Endothelial cell of umbilical vein (primary cell): ENCODE measurements at regions not wholly inside any gene's neighbourhood (a gene's known extent, or its start where the extent isn't known, plus 50 kb on each side); places are given as distances from the start of the nearest gene placed in this dataset.

Source experiments
- BruUV-seq: library from RNA; stranded (reverse); fragments of 400-500 nt; replicated peaks from 2 replicates; lab custom pipeline; 2021; lab: Mats Ljungman, UMichigan
- CTCF ChIA-PET: fragments of 300-600, 350-600 bp; sonication (Branson Sonifier 250); formaldehyde crosslinking; loops from one replicate; lab custom pipeline; 2021; ENCODE audit warnings: antibody characterized with exemption, inconsistent platforms; lab: Charles Lee
- POLR2A ChIA-PET: fragments of 300-600, 350-600 bp; sonication (Branson Sonifier 250); formaldehyde crosslinking; loops from one replicate; lab custom pipeline; 2021; ENCODE audit warnings: antibody characterized with exemption, inconsistent platforms; lab: Charles Lee
- DNase-seq: peaks from one replicate; pipeline ENCODE4 v3.0.0-alpha.2; 2011; ENCODE audit warnings: low read depth, low spot score
- FAIRE-seq: peaks from 2 replicates; lab custom pipeline; 2011; peaks lifted over from hg19 to GRCh38; lab: Jason Lieb, UNC
- H2AFZ ChIP-seq: 2 replicates; pipeline ENCODE4 v1.6.0; 2012; ENCODE audit warnings: low read depth, low read length, control low read depth, inconsistent platforms
- H3K27ac ChIP-seq: 2 replicates; pipeline ENCODE4 v1.5.1; 2011; ENCODE audit warnings: low read depth, mild to moderate bottlenecking, control low read depth, low read length, moderate library complexity; ENCODE audit not compliant: insufficient read depth
- H3K27me3 ChIP-seq, 2 experiments: 2 replicates each; pipeline versions ENCODE4 v1.6.0 to v1.6.1; 2011; ENCODE audit warnings: low read length in 2 of 2, mixed read lengths in 1 of 2; ENCODE audit not compliant: control insufficient read depth in 2 of 2, insufficient read depth in 2 of 2
- H3K36me3 ChIP-seq, 2 experiments: 2 replicates in 1 of 2; 3 replicates in 1 of 2; pipeline ENCODE4 v1.5.1; 2011; ENCODE audit warnings: low read length in 2 of 2, mild to moderate bottlenecking in 1 of 2, moderate library complexity in 1 of 2; ENCODE audit not compliant: control insufficient read depth in 2 of 2, insufficient read depth in 2 of 2; ENCODE audit errors: extremely low read depth in 1 of 2
- H3K4me1 ChIP-seq: 3 replicates; pipeline ENCODE4 v1.5.1; 2011; ENCODE audit warnings: mild to moderate bottlenecking, low read length; ENCODE audit not compliant: control insufficient read depth, insufficient read depth; ENCODE audit errors: extremely low read depth
- H3K4me2 ChIP-seq: 2 replicates; pipeline ENCODE4 v1.6.1; 2011; ENCODE audit warnings: low read length, control low read depth, mixed read lengths; ENCODE audit not compliant: insufficient read depth
- H3K4me3 ChIP-seq, 3 experiments: fragments of 200-600 bp in 1 of 3; sonication (generic), shearing (Covaris generic) in 1 of 3; replicated peaks in 1 of 3; 2 replicates each; pipeline ENCODE4 v1.5.1; 2011 to 2016; ENCODE audit warnings: control low read depth in 3 of 3, low read length in 3 of 3, mild to moderate bottlenecking in 2 of 3, inconsistent platforms in 1 of 3, low read depth in 1 of 3, moderate library complexity in 1 of 3; ENCODE audit not compliant: insufficient read depth in 1 of 3
- H3K79me2 ChIP-seq: 2 replicates; pipeline ENCODE4 v1.6.0; 2012; ENCODE audit warnings: low read length, inconsistent platforms; ENCODE audit not compliant: control insufficient read depth, insufficient read depth
- H3K9ac ChIP-seq: replicated peaks from 2 replicates; pipeline ENCODE3; 2011; ENCODE audit warnings: low read length, control low read depth; ENCODE audit not compliant: insufficient read depth; ENCODE audit errors: extremely low read depth
- H3K9me1 ChIP-seq: replicated peaks from 3 replicates; pipeline ENCODE4 v1.6.0; 2011; ENCODE audit warnings: mild to moderate bottlenecking, low read length; ENCODE audit not compliant: control insufficient read depth, insufficient read depth; ENCODE audit errors: extremely low read depth
- H3K9me3 ChIP-seq: replicated peaks from 2 replicates; pipeline ENCODE4 v1.5.1; 2012; ENCODE audit warnings: low read length, inconsistent platforms; ENCODE audit not compliant: control insufficient read depth, insufficient read depth
- H4K20me1 ChIP-seq: replicated peaks from 2 replicates; pipeline ENCODE3; 2011; ENCODE audit warnings: mild to moderate bottlenecking, low read length; ENCODE audit not compliant: control insufficient read depth, insufficient read depth; ENCODE audit errors: extremely low read depth
- CTCF ChIP-seq, 2 donors: IDR thresholded peaks; 1 replicate in 1 of 2; 2 replicates in 1 of 2; pipeline ENCODE4 v1.5.1; 2011; ENCODE audit warnings: low read length in 2 of 2, mild to moderate bottlenecking in 2 of 2, moderate library complexity in 2 of 2, control low read depth in 1 of 2, inconsistent platforms in 1 of 2, low read depth in 1 of 2; ENCODE audit not compliant: insufficient read depth in 1 of 2; ENCODE audit errors: extremely low read depth in 1 of 2
- EZH2 ChIP-seq: IDR thresholded peaks from 2 replicates; pipeline ENCODE4 v1.6.1; 2012; ENCODE audit warnings: borderline replicate concordance, low read depth, mild to moderate bottlenecking, moderate library complexity, low read length, inconsistent platforms; ENCODE audit not compliant: severe bottlenecking
- FOS ChIP-seq: IDR thresholded peaks from 2 replicates; pipeline ENCODE4 v1.6.1; 2011; ENCODE audit warnings: mild to moderate bottlenecking, low read length, moderate library complexity, borderline replicate concordance; ENCODE audit not compliant: insufficient read depth
- GATA2 ChIP-seq: IDR thresholded peaks from 2 replicates; pipeline ENCODE4 v1.7.0; 2011; ENCODE audit warnings: low read depth, mild to moderate bottlenecking, moderate library complexity, mixed read lengths, low read length; ENCODE audit not compliant: insufficient read length, insufficient read depth
- JUN ChIP-seq: IDR thresholded peaks from 2 replicates; pipeline ENCODE4 v1.6.1; 2011; ENCODE audit warnings: borderline replicate concordance, low read depth; ENCODE audit not compliant: insufficient read length, insufficient read depth
- MYC ChIP-seq: IDR thresholded peaks from one replicate; pipeline ENCODE4 v1.6.1; 2011; ENCODE audit warnings: mild to moderate bottlenecking, low read depth, low read length
- POLR2A ChIP-seq: IDR thresholded peaks from 2 replicates; pipeline ENCODE4 v1.6.1; 2012; ENCODE audit warnings: low read depth, mild to moderate bottlenecking, control low read depth, low read length
- POLR2AphosphoS5 ChIP-seq: IDR thresholded peaks from 2 replicates; pipeline ENCODE4 v1.6.1; 2012; ENCODE audit warnings: low read depth, mild to moderate bottlenecking, control low read depth, low read length, moderate library complexity; ENCODE audit not compliant: insufficient read depth
- dilution Hi-C: fragments of 300-500 bp; cut with MboI; formaldehyde crosslinking; loops from one replicate; pipeline ENCODE4 v1.15.0; 2019; ENCODE audit warnings: low sequenced_read_pairs; ENCODE audit not compliant: extremely low pct_ligation_motif_present
- intact Hi-C: fragments of 100-400 bp; cut with micrococcal nuclease; formaldehyde crosslinking; loops from one replicate; pipeline ENCODE4 v1.10.0; 2022
- TF ChIP-seq, protein P1 (sequence below): IDR thresholded peaks from 2 replicates; pipeline ENCODE4 v1.6.1; 2011; ENCODE audit not compliant: insufficient read depth, insufficient read length

DNA sequence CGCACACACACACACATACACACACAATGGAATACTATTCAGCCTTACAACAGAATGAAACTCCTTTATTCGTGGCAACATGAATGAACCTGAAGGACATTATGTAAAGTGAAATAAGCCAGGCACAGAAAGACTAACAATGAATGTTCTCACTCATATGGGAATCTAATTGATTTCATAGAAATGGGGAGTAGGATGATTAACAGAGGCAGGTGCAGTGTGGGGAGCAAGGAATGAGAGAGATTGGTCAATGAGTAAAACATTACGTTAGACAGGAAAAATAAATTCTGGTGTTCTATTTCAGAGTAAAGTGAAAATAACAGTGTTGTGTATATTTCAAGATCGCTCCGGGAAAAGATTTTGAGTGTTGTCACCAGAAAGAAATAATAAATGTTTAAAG lies 694.5 kb downstream of the NXPH1 start:
- H2AFZ ChIP-seq = no peak overlapping the region
- no peaks in the 10 kb centered on the region for H3K27me3 ChIP-seq
- H3K4me3 ChIP-seq = no peak overlapping the region
- no peak overlapping the region for H3K4me2 ChIP-seq
- no peak for DNase-seq
- BruUV-seq = no TSS peak
- peaks cover 1% of the 10 kb centered on the region for H3K9me3 ChIP-seq
- H3K79me2 ChIP-seq = no peaks in the 10 kb centered on the region
- no peak overlapping the region for H3K9ac ChIP-seq
- no peaks in the 10 kb centered on the region for H3K4me1 ChIP-seq
- dilution Hi-C loops = no loop called here
- no peak for FAIRE-seq
- no peaks in the 10 kb centered on the region for H3K36me3 ChIP-seq
- intact Hi-C loops = no loop called here
- no peaks in the 10 kb centered on the region for H3K9me1 ChIP-seq
- TF ChIP-seq POLR2A = no peak
- TF ChIP-seq MYC = no peak
- no peak for TF ChIP-seq FOS
- no peak for TF ChIP-seq JUN
- TF ChIP-seq GATA2 = no peak
- TF ChIP-seq POLR2AphosphoS5 = no peak
- CTCF ChIA-PET = no interaction called here
- H3K27ac ChIP-seq = no peak overlapping the region
- POLR2A ChIA-PET = no interaction called here
- no peaks in the 10 kb centered on the region for H4K20me1 ChIP-seq

DNA sequence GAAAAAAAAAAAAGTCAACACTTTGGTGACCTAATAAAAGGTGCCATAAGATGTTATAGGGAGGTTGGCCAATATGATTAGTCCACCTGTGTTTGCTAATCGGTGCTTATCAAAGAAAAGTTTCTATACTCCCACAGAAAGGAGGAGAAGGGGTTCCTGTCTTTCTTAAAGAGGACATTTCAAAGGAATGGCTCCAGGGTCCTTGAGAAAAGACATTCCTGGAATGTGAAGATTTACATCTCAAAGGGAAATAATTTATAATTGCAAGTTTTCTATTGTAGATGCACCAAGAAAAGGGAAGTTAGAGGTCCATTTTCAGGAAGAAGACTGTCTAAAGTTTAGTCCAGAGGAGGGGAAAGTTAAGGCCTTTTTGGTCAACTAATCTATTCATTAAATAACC lies 715.3 kb downstream of the NXPH1 start:
- no peak for FAIRE-seq
- Histone ChIP-seq H4K20me1 (no peaks in the 10 kb centered on the region), H3K36me3 (no peaks in the 10 kb centered on the region), H3K4me1 (no peaks in the 10 kb centered on the region), H3K9ac (no peak overlapping the region), H3K9me3 (peaks cover 3% of the 10 kb centered on the region), H3K27me3 (no peaks in the 10 kb centered on the region), H3K4me3 (no peak overlapping the region), H3K4me2 (no peak overlapping the region), H2AFZ (no peak overlapping the region), H3K27ac (no peak overlapping the region), H3K9me1 (no peaks in the 10 kb centered on the region), H3K79me2 (no peaks in the 10 kb centered on the region)
- TF ChIP-seq MYC (no peak), CTCF (IDR thresholded peaks at IDR 0.05; ENCODE audit: extremely low read depth in 1 of 2, insufficient read depth in 1 of 2, low read depth in 1 of 2, low read length in 2 of 2) (no peak), FOS (no peak), EZH2 (no peak), POLR2AphosphoS5 (no peak), JUN (no peak), POLR2A (no peak), GATA2 (no peak)
- TF ChIP-seq, protein P1, sequence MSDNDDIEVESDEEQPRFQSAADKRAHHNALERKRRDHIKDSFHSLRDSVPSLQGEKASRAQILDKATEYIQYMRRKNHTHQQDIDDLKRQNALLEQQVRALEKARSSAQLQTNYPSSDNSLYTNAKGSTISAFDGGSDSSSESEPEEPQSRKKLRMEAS = no peak
- DNase-seq = no peak
- POLR2A ChIA-PET = no interaction called here
- no TSS peak for BruUV-seq
- CTCF ChIA-PET = no interaction called here
- intact Hi-C loops (no loop called here), dilution Hi-C loops (no loop called here)
